ENCODE measurements at regions not wholly inside any gene's neighbourhood (a gene's known extent, or its start where the extent isn't known, plus 50 kb on each side); places are given as distances from the start of the nearest gene placed in this dataset.

DNA sequence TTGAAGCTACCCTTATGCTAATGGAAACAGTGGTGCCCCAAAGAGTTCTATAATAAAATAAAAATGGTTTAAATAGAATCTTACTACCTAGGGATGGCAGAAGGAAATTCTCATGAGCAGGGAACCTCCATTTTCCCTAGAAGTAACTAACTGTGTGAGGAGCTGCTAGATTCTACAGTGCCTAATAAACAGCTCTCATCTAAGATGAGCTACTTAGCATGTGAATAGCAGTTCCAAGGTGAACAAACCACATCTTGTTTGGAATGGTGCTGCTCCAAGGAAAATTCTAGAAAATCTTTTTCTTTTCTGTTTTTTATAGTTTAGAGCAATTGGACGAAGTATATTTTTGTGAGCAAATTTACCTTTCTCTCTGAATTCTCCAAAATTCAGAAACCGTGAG is 1015.3 kb upstream of the NOVA1 start:
- TF ChIP-seq, protein P1, sequence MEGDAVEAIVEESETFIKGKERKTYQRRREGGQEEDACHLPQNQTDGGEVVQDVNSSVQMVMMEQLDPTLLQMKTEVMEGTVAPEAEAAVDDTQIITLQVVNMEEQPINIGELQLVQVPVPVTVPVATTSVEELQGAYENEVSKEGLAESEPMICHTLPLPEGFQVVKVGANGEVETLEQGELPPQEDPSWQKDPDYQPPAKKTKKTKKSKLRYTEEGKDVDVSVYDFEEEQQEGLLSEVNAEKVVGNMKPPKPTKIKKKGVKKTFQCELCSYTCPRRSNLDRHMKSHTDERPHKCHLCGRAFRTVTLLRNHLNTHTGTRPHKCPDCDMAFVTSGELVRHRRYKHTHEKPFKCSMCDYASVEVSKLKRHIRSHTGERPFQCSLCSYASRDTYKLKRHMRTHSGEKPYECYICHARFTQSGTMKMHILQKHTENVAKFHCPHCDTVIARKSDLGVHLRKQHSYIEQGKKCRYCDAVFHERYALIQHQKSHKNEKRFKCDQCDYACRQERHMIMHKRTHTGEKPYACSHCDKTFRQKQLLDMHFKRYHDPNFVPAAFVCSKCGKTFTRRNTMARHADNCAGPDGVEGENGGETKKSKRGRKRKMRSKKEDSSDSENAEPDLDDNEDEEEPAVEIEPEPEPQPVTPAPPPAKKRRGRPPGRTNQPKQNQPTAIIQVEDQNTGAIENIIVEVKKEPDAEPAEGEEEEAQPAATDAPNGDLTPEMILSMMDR (IDR thresholded peaks at IDR 0.05; ENCODE audit: insufficient read depth, low read length, poor library complexity, severe bottlenecking) = no peak
- no peak for TF ChIP-seq EZH2phosphoT487 (conservative IDR thresholded peaks at IDR 0.05; ENCODE audit: low read length)

Measured in SU-DHL-6 (cell line).